HepG2 (cell line): ENCODE measurements at regions not wholly inside any gene's neighbourhood (a gene's known extent, or its start where the extent isn't known, plus 50 kb on each side); places are given as distances from the start of the nearest gene placed in this dataset.

ENCODE experiments used
- ATAC-seq: fragments of 200-7000 bp; cut with Tn5 transposase; 3 replicates; pipeline ENCODE4 v1.9.1; 2020; ENCODE audit warnings: mild to moderate bottlenecking, moderate library complexity
- BruUV-seq: library from RNA; stranded (reverse); fragments of 400-500 nt; replicated peaks from 2 replicates; lab custom pipeline; 2021; lab: Mats Ljungman, UMichigan
- CTCF ChIA-PET: fragments of 300-600 bp; formaldehyde crosslinking; extraction: SDS; loops from one replicate; lab custom pipeline; 2021; ENCODE audit warnings: low total read pairs, inconsistent platforms, low intra/inter-chr PET ratio; lab: Yijun Ruan, JAX
- POLR2A ChIA-PET: fragments of 350-600 bp; sonication (Branson Sonifier 250); formaldehyde crosslinking; loops from one replicate; lab custom pipeline; 2020; ENCODE audit warnings: antibody characterized with exemption, inconsistent platforms; lab: Yijun Ruan, JAX
- DNase-seq: peaks from one replicate; pipeline ENCODE4 v3.0.0-alpha.2; 2015; ENCODE audit warnings: low spot score
- FAIRE-seq: peaks from 3 replicates; lab custom pipeline; 2011; peaks lifted over from hg19 to GRCh38; lab: Jason Lieb, UNC
- H2AFZ ChIP-seq: one replicate; pipeline ENCODE4 v1.6.1; 2011; ENCODE audit warnings: low read length, inconsistent platforms
- H3K27ac ChIP-seq: fragments of 300-600 bp; 3 replicates; pipeline ENCODE4 v1.8.0; 2011; ENCODE audit warnings: mixed run types, mild to moderate bottlenecking, mixed read lengths, low read length, inconsistent platforms; ENCODE audit not compliant: insufficient read depth; ENCODE audit errors: extremely low read length
- H3K27me3 ChIP-seq, 2 experiments: fragments of 200-600 bp in 1 of 2; 2 replicates in 1 of 2; 3 replicates in 1 of 2; pipeline versions ENCODE4 v1.6.0 to v1.8.0; 2011; ENCODE audit warnings: low read length in 2 of 2, mild to moderate bottlenecking in 2 of 2, moderate library complexity in 2 of 2, inconsistent platforms in 1 of 2; ENCODE audit not compliant: insufficient read depth in 2 of 2, control insufficient read depth in 1 of 2
- H3K36me3 ChIP-seq, 2 experiments: fragments of 200-600 bp in 1 of 2; replicated peaks in 1 of 2; 2 replicates in 1 of 2; 3 replicates in 1 of 2; pipeline versions ENCODE4 v1.5.1 to v1.8.0; 2011; ENCODE audit warnings: low read length in 2 of 2, inconsistent platforms in 1 of 2; ENCODE audit not compliant: insufficient read depth in 2 of 2, control insufficient read depth in 1 of 2
- H3K4me1 ChIP-seq: 2 replicates; pipeline ENCODE4 v1.5.1; 2012; ENCODE audit warnings: low read length, inconsistent platforms; ENCODE audit not compliant: insufficient read depth
- H3K4me2 ChIP-seq: 2 replicates; pipeline ENCODE4 v1.6.0; 2011; ENCODE audit warnings: low read depth, low read length, inconsistent platforms
- H3K4me3 ChIP-seq, 3 experiments: fragments of 200-600 bp in 1 of 3; sonication (generic), shearing (Covaris generic) in 1 of 3; replicated peaks in 1 of 3; 2 replicates each; pipeline ENCODE4 v1.5.1; 2011 to 2016; ENCODE audit warnings: low read length in 3 of 3, inconsistent platforms in 2 of 3, low read depth in 2 of 3, mild to moderate bottlenecking in 2 of 3, control low read depth in 1 of 3, mixed read lengths in 1 of 3; ENCODE audit not compliant: insufficient read depth in 1 of 3
- H3K79me2 ChIP-seq: one replicate; pipeline ENCODE4 v1.6.1; 2011; ENCODE audit warnings: low read length, inconsistent platforms; ENCODE audit not compliant: insufficient read depth
- H3K9ac ChIP-seq: 2 replicates; pipeline ENCODE4 v1.6.0; 2011; ENCODE audit warnings: mild to moderate bottlenecking, low read depth, low read length, inconsistent platforms; ENCODE audit not compliant: insufficient read depth
- H3K9me3 ChIP-seq: 2 replicates; pipeline ENCODE4 v1.5.1; 2012; ENCODE audit warnings: mild to moderate bottlenecking, low read length
- H4K20me1 ChIP-seq: 2 replicates; pipeline ENCODE4 v1.6.0; 2011; ENCODE audit warnings: inconsistent platforms, mild to moderate bottlenecking, low read length, moderate library complexity; ENCODE audit not compliant: insufficient read depth
- BCL3 ChIP-seq: sonication (generic); formaldehyde crosslinking; IDR thresholded peaks from 2 replicates; pipeline ENCODE4 v1.5.1; 2020; ENCODE audit warnings: mild to moderate bottlenecking, missing genetic modification reagents, moderate library complexity
- MAFF ChIP-seq: IDR thresholded peaks from 2 replicates; pipeline ENCODE4 v1.6.1; 2011; ENCODE audit warnings: low read depth, low read length, improper control_type of control experiment
- MAFK ChIP-seq, 2 experiments: IDR thresholded peaks in 1 of 2; conservative IDR thresholded peaks in 1 of 2; 2 replicates each; pipeline ENCODE4 v1.6.1; 2011; ENCODE audit warnings: improper control_type of control experiment in 2 of 2, low read length in 2 of 2
- NR2C2 ChIP-seq: sonication (generic); formaldehyde crosslinking; IDR thresholded peaks from 2 replicates; pipeline ENCODE4 v1.4.0; 2020; ENCODE audit warnings: missing genetic modification reagents, mild to moderate bottlenecking, moderate library complexity, borderline replicate concordance
- PAXIP1 ChIP-seq: sonication (generic); formaldehyde crosslinking; conservative IDR thresholded peaks from 2 replicates; pipeline ENCODE4 v1.4.0; 2020; ENCODE audit warnings: mild to moderate bottlenecking, missing genetic modification reagents, moderate library complexity
- TFDP1 ChIP-seq: IDR thresholded peaks from 2 replicates; pipeline ENCODE4 v1.6.1; 2016; ENCODE audit warnings: missing compliant biosample characterization, missing genetic modification reagents, borderline replicate concordance
- THRA ChIP-seq: sonication (generic); formaldehyde crosslinking; IDR thresholded peaks from 2 replicates; pipeline ENCODE4 v1.4.0; 2020; ENCODE audit warnings: missing genetic modification reagents, borderline replicate concordance
- ZNF205 ChIP-seq: IDR thresholded peaks from 2 replicates; pipeline ENCODE4 v1.6.1; 2018; ENCODE audit warnings: missing biosample characterization, missing genetic modification reagents
- ZNF501 ChIP-seq: sonication (generic); formaldehyde crosslinking; IDR thresholded peaks from 2 replicates; pipeline ENCODE4 v1.5.1; 2020; ENCODE audit warnings: mild to moderate bottlenecking, moderate library complexity, missing genetic modification reagents
- in situ Hi-C: cut with HindIII; loops from 2 replicates; pipeline ENCODE4 v1.10.0; 2017; ENCODE audit warnings: low pct_unique_long_range_greater_than_20kb; ENCODE audit not compliant: extremely low pct_ligation_motif_present
- intact Hi-C: fragments of 100-400 bp; cut with micrococcal nuclease; formaldehyde crosslinking; loops from one replicate; pipeline ENCODE4 v1.10.0; 2022; ENCODE audit not compliant: unreplicated experiment

GRCh38 chr9:26221290-26221689 is 543.0 kb upstream of the TUSC1 start:
- Histone ChIP-seq H3K79me2 (no peaks in the 10 kb centered on the region), H2AFZ (no peak overlapping the region), H3K36me3 (no peaks in the 10 kb centered on the region), H3K4me2 (no peak overlapping the region), H3K9me3 (peaks cover 19% of the 10 kb centered on the region), H3K4me1 (no peaks in the 10 kb centered on the region), H4K20me1 (no peaks in the 10 kb centered on the region), H3K4me3 (no peak overlapping the region), H3K27ac (no peak overlapping the region), H3K27me3 (no peaks in the 10 kb centered on the region), H3K9ac (no peak overlapping the region)
- no peak for FAIRE-seq
- ChIA-PET POLR2A (no interaction called here), CTCF (no interaction called here)
- in situ Hi-C loops (no loop called here), intact Hi-C loops (no loop called here)
- DNase-seq = no peak
- TF ChIP-seq BCL3 (CRISPR knock-in tag) (no peak), THRA (CRISPR knock-in tag) (no peak), ZNF205 (CRISPR knock-in tag) (no peak), MAFF (peak; percentile 85), MAFK (conservative IDR thresholded peaks at IDR 0.05 in 1 of 2, IDR thresholded peaks at IDR 0.05 in 1 of 2; ENCODE audit: low read length in 2 of 2) (peak; percentile 82 to 87), PAXIP1 (no peak), ZNF501 (no peak), TFDP1 (CRISPR knock-in tag) (no peak), NR2C2 (CRISPR knock-in tag) (no peak)
- BruUV-seq = no TSS peak
- ATAC-seq = no peak
